Heart right ventricle (tissue), 16 donors: ENCODE measurements at regions not wholly inside any gene's neighbourhood (a gene's known extent, or its start where the extent isn't known, plus 50 kb on each side); places are given as distances from the start of the nearest gene placed in this dataset.

ENCODE experiments used
- ATAC-seq, 8 donors: fragments of 200-7000 bp; cut with Tn5 transposase; one replicate each; pipeline ENCODE4 v1.9.1; 2020; ENCODE audit warnings: mild to moderate bottlenecking in 8 of 8, moderate library complexity in 8 of 8, moderate number of reproducible peaks in 1 of 8
- DNase-seq, 2 donors: peaks; one replicate each; pipeline ENCODE4 v3.0.0-alpha.2; 2020
- H3K27ac ChIP-seq, 10 donors: fragments of 200-600 bp; sonication (generic) in 2 of 10; one replicate each; pipeline versions ENCODE4 v1.5.0 to v1.8.0; 2020 to 2022; ENCODE audit warnings: mild to moderate bottlenecking in 3 of 10
- H3K27me3 ChIP-seq, 7 donors: fragments of 200-600 bp; one replicate each; pipeline ENCODE4 v1.8.0; 2021 to 2022; ENCODE audit warnings: mild to moderate bottlenecking in 2 of 7
- H3K36me3 ChIP-seq, 9 donors: fragments of 200-600 bp; sonication (generic) in 1 of 9; one replicate each; pipeline versions ENCODE4 v1.5.0 to v1.8.0; 2020 to 2022; ENCODE audit warnings: mild to moderate bottlenecking in 2 of 9
- H3K4me1 ChIP-seq, 9 donors: fragments of 200-600 bp; sonication (generic) in 1 of 9; one replicate each; pipeline versions ENCODE4 v1.5.0 to v1.8.0; 2020 to 2022; ENCODE audit warnings: mild to moderate bottlenecking in 4 of 9
- H3K4me3 ChIP-seq, 10 donors: fragments of 200-600 bp; sonication (generic) in 2 of 10; one replicate each; pipeline versions ENCODE4 v1.5.0 to v1.8.0; 2020 to 2022; ENCODE audit warnings: mild to moderate bottlenecking in 7 of 10, moderate library complexity in 2 of 10
- H3K9me3 ChIP-seq, 11 donors: fragments of 200-600 bp in 10 of 11; sonication (generic) in 2 of 11; one replicate each; pipeline versions ENCODE4 v1.5.0 to v1.8.0; 2013 to 2022; ENCODE audit warnings: mild to moderate bottlenecking in 2 of 11, control low read depth in 1 of 11, moderate library complexity in 1 of 11
- WGBS, 2 donors: extraction: QIAGEN DNeasy Blood & Tissue Kit; methylation state at CpG; one replicate each; pipeline ENCODE4 v1.1.7; 2013; ENCODE audit warnings: inconsistent platforms in 1 of 2; 5-methylcytosine and 5-hydroxymethylcytosine counted together
- intact Hi-C, 10 donors: fragments of 100-400 bp; cut with DNase I; formaldehyde crosslinking; loops; one replicate each; pipeline versions ENCODE4 v1.11.1 to v1.14.2; 2022
- TF ChIP-seq, protein P1 (sequence below), 9 donors: fragments of 200-600 bp; sonication (generic) in 2 of 9; IDR thresholded peaks; one replicate each; pipeline versions ENCODE4 v1.5.0 to v1.8.0; 2021 to 2022; ENCODE audit warnings: antibody characterized with exemption in 9 of 9, mild to moderate bottlenecking in 5 of 9, moderate library complexity in 1 of 9
- donor health status: Arrhythmogenic right ventricular cardiomyopathy.
- donor health status: ischemic (EF 13 %, LVEDD 7.1; RV severe dilation, severe dysfunction).
- donor health status: healthy with polysubstance abuse.
- donor health status: DM: no; HTN: yes; CAD: no.
- donor health status: DM: no; HTN: no; CAD: no.
- donor health status: ischemic (EF 25% LVEDD 6.9; RV normal size, moderate dysfunction).
- donor health status: ischemic (EF 25% LVEDD 5.7; RV mildly dilated, moderate dysfunction).
- donor health status: healthy.
- donor health status: DM: yes; HTN: yes; CAD: no.
- donor health status: Ischemic cardiomyopathy.
- donor health status: ischemic (EF 35%, LVEDD 5.7; RV mildly dilated, moderate dysfunction).
- donor health status: nonischemic (EF 11% LVEDD 7.7; RV severe dilation, severe dysfunction).
- donor health status: DM: yes; HTN: yes; CAD: no.
- donor health status: PGD.
- donor health status: ischemic (EF 29% LVEDD 5.4; RV normal size, mild dysfunction).
- donor health status: nonischemic (EF 23%, LVEDD 6.1; RV moderate dilation, normal function).

DNA sequence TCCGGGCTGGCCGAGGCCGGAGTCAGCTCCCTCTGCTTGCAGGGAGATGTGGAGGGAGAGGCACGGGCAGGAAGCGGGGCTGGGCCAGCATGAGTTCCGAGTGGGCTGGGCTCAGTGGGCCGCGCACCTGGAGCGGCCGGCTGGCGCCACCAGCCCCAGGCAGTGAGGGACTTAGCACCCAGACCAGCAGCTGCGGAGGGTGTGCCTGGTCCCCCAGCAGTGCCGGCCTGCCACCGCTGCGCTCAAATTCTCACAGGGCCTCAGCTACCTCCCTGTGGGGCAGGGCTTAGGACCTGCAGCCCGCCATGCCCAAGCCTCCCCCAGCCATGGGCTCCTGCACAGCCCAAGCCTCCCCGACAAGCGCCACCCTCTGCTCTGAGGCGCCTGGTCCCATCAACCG lies 700.3 kb downstream of the DNAH5 start:
- H3K9me3 ChIP-seq, result peaks cover 0 to 24% (median 0%) of the 10 kb centered on the region in 11 donors
- no peaks in the 10 kb centered on the region for H3K36me3 ChIP-seq
- intact Hi-C loops, result loop anchor here in 1 of 10 donors (5.0 kb wide), 1 partner anchor 2002 kb away; no protein-coding TSS in a partner anchor
- WGBS, 2 donors, result 86 to 91% methylated on average over 19 to 20 of the region's 20 CpGs
- TF ChIP-seq, protein P1, sequence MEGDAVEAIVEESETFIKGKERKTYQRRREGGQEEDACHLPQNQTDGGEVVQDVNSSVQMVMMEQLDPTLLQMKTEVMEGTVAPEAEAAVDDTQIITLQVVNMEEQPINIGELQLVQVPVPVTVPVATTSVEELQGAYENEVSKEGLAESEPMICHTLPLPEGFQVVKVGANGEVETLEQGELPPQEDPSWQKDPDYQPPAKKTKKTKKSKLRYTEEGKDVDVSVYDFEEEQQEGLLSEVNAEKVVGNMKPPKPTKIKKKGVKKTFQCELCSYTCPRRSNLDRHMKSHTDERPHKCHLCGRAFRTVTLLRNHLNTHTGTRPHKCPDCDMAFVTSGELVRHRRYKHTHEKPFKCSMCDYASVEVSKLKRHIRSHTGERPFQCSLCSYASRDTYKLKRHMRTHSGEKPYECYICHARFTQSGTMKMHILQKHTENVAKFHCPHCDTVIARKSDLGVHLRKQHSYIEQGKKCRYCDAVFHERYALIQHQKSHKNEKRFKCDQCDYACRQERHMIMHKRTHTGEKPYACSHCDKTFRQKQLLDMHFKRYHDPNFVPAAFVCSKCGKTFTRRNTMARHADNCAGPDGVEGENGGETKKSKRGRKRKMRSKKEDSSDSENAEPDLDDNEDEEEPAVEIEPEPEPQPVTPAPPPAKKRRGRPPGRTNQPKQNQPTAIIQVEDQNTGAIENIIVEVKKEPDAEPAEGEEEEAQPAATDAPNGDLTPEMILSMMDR (IDR thresholded peaks at IDR 0.05), result no peak
- H3K4me1 ChIP-seq, result no peaks in the 10 kb centered on the region
- ATAC-seq, result peak in 1 of 8 donors; percentile 50
- no peak for DNase-seq
- no peak overlapping the region for H3K4me3 ChIP-seq
- H3K27me3 ChIP-seq, result no peaks in the 10 kb centered on the region
- H3K27ac ChIP-seq, result no peak overlapping the region

DNA sequence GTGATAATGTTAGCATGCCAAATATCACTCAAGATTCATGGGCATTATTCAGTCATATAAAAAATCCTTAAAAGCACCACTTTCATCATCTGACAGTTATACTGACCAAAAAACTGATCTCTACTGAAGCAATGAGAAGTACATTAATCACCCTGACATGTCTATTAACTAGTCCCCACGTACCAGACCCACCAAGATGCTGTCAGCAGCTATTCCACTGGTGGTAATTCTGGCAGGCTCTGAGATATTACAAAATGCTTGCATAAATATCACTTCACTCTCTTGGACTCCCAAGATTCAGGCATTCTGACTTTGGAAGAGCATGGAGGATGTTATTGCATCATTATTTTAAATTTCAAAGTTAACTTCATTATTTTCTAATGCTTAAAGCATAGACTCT lies 717.0 kb downstream of the DNAH5 start:
- DNase-seq (no peak), ATAC-seq (no peak)
- Histone ChIP-seq H3K4me1 (no peaks in the 10 kb centered on the region), H3K27me3 (no peaks in the 10 kb centered on the region), H3K36me3 (no peaks in the 10 kb centered on the region), H3K27ac (no peak overlapping the region), H3K9me3 (peaks cover 0 to 22% (median 0%) of the 10 kb centered on the region in 11 donors), H3K4me3 (no peak overlapping the region)
- TF ChIP-seq, protein P1 (IDR thresholded peaks at IDR 0.05), result no peak
- intact Hi-C loops, result no loop called here
- WGBS, 2 donors, result 12 to 15% methylated on average over 1 of the region's 1 CpG

DNA sequence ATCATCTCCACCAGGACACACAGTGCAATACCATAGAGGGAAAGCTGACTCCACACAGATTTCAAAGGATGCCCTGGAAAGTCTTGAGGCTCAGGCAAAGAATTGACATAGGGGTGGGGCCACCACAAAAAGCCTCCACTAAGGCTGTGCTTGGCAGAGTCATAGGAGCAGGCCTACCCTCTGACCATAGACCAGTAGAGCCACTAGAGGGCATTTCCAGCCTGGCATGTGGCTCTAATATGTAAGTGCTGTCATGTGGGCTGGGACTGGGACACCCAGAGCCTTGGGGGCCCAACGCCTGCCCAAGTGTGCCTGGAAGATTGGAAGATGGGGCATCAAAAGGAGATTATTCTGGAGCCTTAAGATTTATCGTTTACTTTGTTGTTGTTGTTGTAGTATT lies 726.0 kb downstream of the DNAH5 start:
- no peaks in the 10 kb centered on the region for H3K4me1 ChIP-seq
- intact Hi-C loops, result no loop called here
- DNase-seq (no peak), ATAC-seq (no peak)
- TF ChIP-seq, protein P1 (IDR thresholded peaks at IDR 0.05), result no peak
- no peak overlapping the region for H3K27ac ChIP-seq
- 69 to 70% methylated on average over 2 of the region's 2 CpGs for WGBS, 2 donors
- H3K36me3 ChIP-seq, result no peaks in the 10 kb centered on the region
- no peaks in the 10 kb centered on the region for H3K27me3 ChIP-seq
- no peak overlapping the region for H3K4me3 ChIP-seq
- H3K9me3 ChIP-seq, result peaks cover 0 to 18% (median 0%) of the 10 kb centered on the region in 11 donors

DNA sequence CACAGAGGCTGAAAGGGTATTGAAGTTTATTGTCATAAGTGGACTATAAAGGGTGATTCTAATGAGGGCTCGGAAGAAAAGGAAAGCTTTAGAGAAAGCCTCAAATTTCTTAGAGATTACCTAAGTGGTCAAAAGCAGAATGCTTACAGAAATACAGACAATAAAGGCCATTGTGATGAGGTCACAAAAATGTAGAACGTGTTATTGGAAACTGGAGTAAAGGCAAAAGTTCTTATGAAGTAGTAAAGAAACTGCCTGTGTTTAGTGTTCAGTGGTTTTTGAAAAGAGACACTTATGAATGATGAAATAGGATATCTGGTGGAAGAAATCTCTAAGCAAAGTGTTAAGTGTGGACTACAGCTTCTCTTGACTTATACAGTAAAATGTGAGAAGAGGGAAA lies 726.9 kb downstream of the DNAH5 start:
- ATAC-seq (no peak), DNase-seq (no peak)

More for the DNA sequence above, 726.9 kb downstream of the DNAH5 start:
- TF ChIP-seq, protein P1 (IDR thresholded peaks at IDR 0.05), result no peak
- no peaks in the 10 kb centered on the region for H3K4me1 ChIP-seq
- 55 to 68% methylated on average over 2 of the region's 2 CpGs for WGBS, 2 donors
- H3K36me3 ChIP-seq, result no peaks in the 10 kb centered on the region
- intact Hi-C loops, result no loop called here
- H3K4me3 ChIP-seq, result no peak overlapping the region
- peaks cover 0 to 9% (median 0%) of the 10 kb centered on the region in 11 donors for H3K9me3 ChIP-seq
- no peaks in the 10 kb centered on the region for H3K27me3 ChIP-seq
- H3K27ac ChIP-seq, result no peak overlapping the region
